ENCODE measurements at regions not wholly inside any gene's neighbourhood (a gene's known extent, or its start where the extent isn't known, plus 50 kb on each side); places are given as distances from the start of the nearest gene placed in this dataset.

GRCh38 chr12:65529106-65529505, 250.6 kb downstream of the MSRB3 start:
- TF ChIP-seq JUND (IDR thresholded peaks at IDR 0.05) (no peak), CTCF (IDR thresholded peaks at IDR 0.05; ENCODE audit: low read depth, low read length, missing input control) (no peak), HNF4A (conservative IDR thresholded peaks at IDR 0.05) (no peak), EGR1 (IDR thresholded peaks at IDR 0.05; ENCODE audit: low read depth in 2 of 2) (no peak), MAX (IDR thresholded peaks at IDR 0.05) (no peak)

Measured in liver (tissue), 3 donors.